ENCODE measurements at regions not wholly inside any gene's neighbourhood (a gene's known extent, or its start where the extent isn't known, plus 50 kb on each side); places are given as distances from the start of the nearest gene placed in this dataset.
A peak's percentile ranks its signal among the peaks of the same experiment; 100 is the strongest.

DNA sequence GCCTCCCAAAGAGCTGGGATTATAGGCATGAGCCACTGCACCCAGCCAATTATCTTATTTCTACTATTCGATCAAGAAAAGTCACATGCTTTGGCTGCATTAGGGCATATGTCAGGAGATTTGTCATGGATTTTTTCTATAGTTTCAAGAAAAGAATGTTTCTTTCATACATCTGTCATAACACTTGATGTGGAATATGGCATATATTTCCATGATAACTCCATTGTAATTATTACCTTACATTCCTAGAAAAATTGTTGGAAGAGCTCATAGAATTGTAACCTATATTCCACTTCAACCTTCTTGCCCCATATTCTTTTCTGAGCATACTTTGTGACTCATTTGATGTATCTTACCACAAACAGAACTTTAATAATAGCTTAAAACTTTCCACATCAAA is 740.9 kb upstream of the FLRT2 start:
- DNase-seq (no peak), FAIRE-seq (no peak)
- Histone ChIP-seq H3K4me3 (ENCODE audit: low read length in 3 of 3) (no peak overlapping the region), H3K9me3 (ENCODE audit: control insufficient read depth in 2 of 3, insufficient read depth in 1 of 3, low read length in 3 of 3) (no peaks in the 10 kb centered on the region), H3K9ac (ENCODE audit: low read length in 3 of 3) (no peak overlapping the region), H3K36me3 (ENCODE audit: control insufficient read depth in 2 of 3, insufficient read depth in 3 of 3, low read length in 3 of 3) (no peaks in the 10 kb centered on the region), H3K27me3 (ENCODE audit: control insufficient read depth, insufficient read depth, low read length) (no peaks in the 10 kb centered on the region), H3K4me1 (ENCODE audit: control insufficient read depth in 2 of 3, insufficient read depth in 2 of 3, low read depth in 1 of 3, low read length in 3 of 3) (no peaks in the 10 kb centered on the region), H3K27ac (ENCODE audit: low read depth in 2 of 2, low read length in 2 of 2) (no peak overlapping the region)
- TF ChIP-seq, protein P1, sequence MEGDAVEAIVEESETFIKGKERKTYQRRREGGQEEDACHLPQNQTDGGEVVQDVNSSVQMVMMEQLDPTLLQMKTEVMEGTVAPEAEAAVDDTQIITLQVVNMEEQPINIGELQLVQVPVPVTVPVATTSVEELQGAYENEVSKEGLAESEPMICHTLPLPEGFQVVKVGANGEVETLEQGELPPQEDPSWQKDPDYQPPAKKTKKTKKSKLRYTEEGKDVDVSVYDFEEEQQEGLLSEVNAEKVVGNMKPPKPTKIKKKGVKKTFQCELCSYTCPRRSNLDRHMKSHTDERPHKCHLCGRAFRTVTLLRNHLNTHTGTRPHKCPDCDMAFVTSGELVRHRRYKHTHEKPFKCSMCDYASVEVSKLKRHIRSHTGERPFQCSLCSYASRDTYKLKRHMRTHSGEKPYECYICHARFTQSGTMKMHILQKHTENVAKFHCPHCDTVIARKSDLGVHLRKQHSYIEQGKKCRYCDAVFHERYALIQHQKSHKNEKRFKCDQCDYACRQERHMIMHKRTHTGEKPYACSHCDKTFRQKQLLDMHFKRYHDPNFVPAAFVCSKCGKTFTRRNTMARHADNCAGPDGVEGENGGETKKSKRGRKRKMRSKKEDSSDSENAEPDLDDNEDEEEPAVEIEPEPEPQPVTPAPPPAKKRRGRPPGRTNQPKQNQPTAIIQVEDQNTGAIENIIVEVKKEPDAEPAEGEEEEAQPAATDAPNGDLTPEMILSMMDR (IDR thresholded peaks at IDR 0.05; ENCODE audit: borderline replicate concordance, extremely low read depth, insufficient read depth): no peak
- intact Hi-C loops (cut with DNase I): no loop called here

DNA sequence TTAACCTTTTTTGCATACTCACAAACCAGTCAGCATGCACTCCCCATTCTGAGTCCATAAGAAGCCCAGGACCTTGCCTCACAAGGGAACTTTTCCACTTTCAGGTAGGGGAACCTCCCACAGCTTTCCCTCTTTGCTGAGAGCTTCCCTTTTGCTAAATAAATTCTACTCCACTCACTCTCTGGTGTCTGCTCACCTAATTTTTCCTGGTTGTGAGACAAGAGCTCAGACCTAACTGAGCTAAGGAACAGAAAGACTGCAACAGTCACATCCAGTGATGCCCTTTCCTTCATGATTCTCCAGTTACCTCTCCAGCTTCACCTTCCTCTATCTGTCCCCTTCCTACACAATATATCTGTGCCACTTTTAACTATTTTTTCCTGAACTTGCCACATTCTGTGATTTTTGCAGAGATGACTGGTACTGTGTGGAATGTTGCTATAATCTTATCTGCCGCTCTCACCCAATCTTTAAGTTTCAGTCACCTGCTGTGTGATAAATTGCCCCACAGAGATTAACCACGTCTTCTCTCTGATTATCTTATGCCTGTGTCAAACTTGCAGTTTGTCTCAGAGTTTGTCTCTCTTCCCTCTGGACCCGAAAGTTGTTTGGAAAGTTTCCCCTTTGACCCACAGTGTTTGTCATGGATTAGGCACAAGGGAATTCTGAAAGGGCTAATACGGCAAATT is 737.1 kb upstream of the FLRT2 start:
- no peak for DNase-seq
- intact Hi-C loops (cut with DNase I): no loop called here
- Histone ChIP-seq H3K4me1 (ENCODE audit: control insufficient read depth in 2 of 3, insufficient read depth in 2 of 3, low read depth in 1 of 3, low read length in 3 of 3) (no peaks in the 10 kb centered on the region), H3K36me3 (ENCODE audit: control insufficient read depth in 2 of 3, insufficient read depth in 3 of 3, low read length in 3 of 3) (no peaks in the 10 kb centered on the region), H3K27me3 (ENCODE audit: control insufficient read depth, insufficient read depth, low read length) (no peaks in the 10 kb centered on the region), H3K9me3 (ENCODE audit: control insufficient read depth in 2 of 3, insufficient read depth in 1 of 3, low read length in 3 of 3) (no peaks in the 10 kb centered on the region), H3K27ac (ENCODE audit: low read depth in 2 of 2, low read length in 2 of 2) (no peak overlapping the region), H3K4me3 (ENCODE audit: low read length in 3 of 3) (no peak overlapping the region), H3K9ac (ENCODE audit: low read length in 3 of 3) (no peak overlapping the region)
- FAIRE-seq: no peak
- TF ChIP-seq, protein P1 (IDR thresholded peaks at IDR 0.05; ENCODE audit: borderline replicate concordance, extremely low read depth, insufficient read depth): no peak

DNA sequence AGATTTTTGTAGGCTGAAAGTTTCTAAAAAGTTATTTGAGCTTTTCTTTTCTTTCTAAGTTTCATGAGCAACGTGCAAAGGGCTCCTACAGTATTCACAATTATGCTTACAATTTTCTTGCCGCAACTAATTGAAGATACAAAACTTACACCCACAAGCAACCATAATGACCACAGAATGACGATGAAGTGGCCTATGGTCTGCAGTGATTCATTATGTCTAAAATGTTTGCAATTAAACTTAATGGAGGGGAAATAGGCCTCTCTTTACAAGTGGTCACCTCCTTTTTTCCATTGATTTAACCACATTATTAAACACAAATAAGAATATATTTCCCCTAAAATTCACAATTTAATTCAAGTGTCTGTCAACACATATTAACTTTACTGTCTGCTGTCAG is 732.6 kb upstream of the FLRT2 start:
- H3K9ac ChIP-seq (ENCODE audit: low read length in 3 of 3): no peak overlapping the region
- intact Hi-C loops (cut with DNase I): no loop called here
- H3K36me3 ChIP-seq (ENCODE audit: control insufficient read depth in 2 of 3, insufficient read depth in 3 of 3, low read length in 3 of 3): no peaks in the 10 kb centered on the region
- TF ChIP-seq, protein P1 (IDR thresholded peaks at IDR 0.05; ENCODE audit: borderline replicate concordance, extremely low read depth, insufficient read depth): no peak
- no peaks in the 10 kb centered on the region for H3K27me3 ChIP-seq (ENCODE audit: control insufficient read depth, insufficient read depth, low read length)
- no peaks in the 10 kb centered on the region for H3K9me3 ChIP-seq (ENCODE audit: control insufficient read depth in 2 of 3, insufficient read depth in 1 of 3, low read length in 3 of 3)
- H3K27ac ChIP-seq (ENCODE audit: low read depth in 2 of 2, low read length in 2 of 2): no peak overlapping the region
- peak in 2 of 5 donors; percentile 34 to 56 for DNase-seq
- no peak overlapping the region for H3K4me3 ChIP-seq (ENCODE audit: low read length in 3 of 3)
- no peak for FAIRE-seq
- no peaks in the 10 kb centered on the region for H3K4me1 ChIP-seq (ENCODE audit: control insufficient read depth in 2 of 3, insufficient read depth in 2 of 3, low read depth in 1 of 3, low read length in 3 of 3)

DNA sequence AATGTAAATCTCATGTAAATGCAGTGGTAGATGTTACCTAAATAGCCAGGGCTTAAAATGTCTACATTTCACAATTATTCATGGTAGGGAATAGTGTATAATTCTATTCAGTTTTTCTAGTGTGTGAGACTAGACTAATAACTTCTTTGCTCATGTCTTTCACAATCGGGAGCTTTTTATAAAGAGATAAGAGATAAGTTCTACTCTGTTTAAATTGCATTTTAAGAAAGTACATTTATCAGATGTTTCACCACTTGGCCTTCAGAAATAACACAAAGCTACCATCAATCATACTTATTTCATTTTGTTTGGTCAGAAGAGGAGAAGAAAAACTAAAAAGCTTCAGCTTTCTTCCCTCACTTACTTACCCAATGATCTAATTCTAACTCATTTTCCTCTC is 725.5 kb upstream of the FLRT2 start:
- DNase-seq (no peak), FAIRE-seq (no peak)
- H3K4me3 ChIP-seq (ENCODE audit: low read length in 3 of 3): no peak overlapping the region
- TF ChIP-seq, protein P1 (IDR thresholded peaks at IDR 0.05; ENCODE audit: borderline replicate concordance, extremely low read depth, insufficient read depth): no peak
- H3K9me3 ChIP-seq (ENCODE audit: control insufficient read depth in 2 of 3, insufficient read depth in 1 of 3, low read length in 3 of 3): no peaks in the 10 kb centered on the region
- intact Hi-C loops (cut with DNase I): no loop called here
- H3K27ac ChIP-seq (ENCODE audit: low read depth in 2 of 2, low read length in 2 of 2): no peak overlapping the region
- no peak overlapping the region for H3K9ac ChIP-seq (ENCODE audit: low read length in 3 of 3)
- no peaks in the 10 kb centered on the region for H3K27me3 ChIP-seq (ENCODE audit: control insufficient read depth, insufficient read depth, low read length)
- no peaks in the 10 kb centered on the region for H3K4me1 ChIP-seq (ENCODE audit: control insufficient read depth in 2 of 3, insufficient read depth in 2 of 3, low read depth in 1 of 3, low read length in 3 of 3)
- H3K36me3 ChIP-seq (ENCODE audit: control insufficient read depth in 2 of 3, insufficient read depth in 3 of 3, low read length in 3 of 3): no peaks in the 10 kb centered on the region

Measured in kidney (tissue), 13 donors.